Fibroblast of lung (primary cell): ENCODE measurements at regions not wholly inside any gene's neighbourhood (a gene's known extent, or its start where the extent isn't known, plus 50 kb on each side); places are given as distances from the start of the nearest gene placed in this dataset.

Experiments
- EZH2 ChIP-seq: IDR thresholded peaks from 2 replicates; pipeline ENCODE4 v1.5.1; 2012; ENCODE audit warnings: low read length, control low read depth, mild to moderate bottlenecking; ENCODE audit errors: missing control alignments
- TF ChIP-seq, protein P1 (sequence below), 2 donors: IDR thresholded peaks in 1 of 2; conservative IDR thresholded peaks in 1 of 2; 1 replicate in 1 of 2; 2 replicates in 1 of 2; pipeline ENCODE4 v1.5.1; 2011 to 2012; ENCODE audit warnings: low read length in 2 of 2, control low read depth in 1 of 2, inconsistent platforms in 1 of 2, low read depth in 1 of 2, mild to moderate bottlenecking in 1 of 2

- TF ChIP-seq, protein P1, sequence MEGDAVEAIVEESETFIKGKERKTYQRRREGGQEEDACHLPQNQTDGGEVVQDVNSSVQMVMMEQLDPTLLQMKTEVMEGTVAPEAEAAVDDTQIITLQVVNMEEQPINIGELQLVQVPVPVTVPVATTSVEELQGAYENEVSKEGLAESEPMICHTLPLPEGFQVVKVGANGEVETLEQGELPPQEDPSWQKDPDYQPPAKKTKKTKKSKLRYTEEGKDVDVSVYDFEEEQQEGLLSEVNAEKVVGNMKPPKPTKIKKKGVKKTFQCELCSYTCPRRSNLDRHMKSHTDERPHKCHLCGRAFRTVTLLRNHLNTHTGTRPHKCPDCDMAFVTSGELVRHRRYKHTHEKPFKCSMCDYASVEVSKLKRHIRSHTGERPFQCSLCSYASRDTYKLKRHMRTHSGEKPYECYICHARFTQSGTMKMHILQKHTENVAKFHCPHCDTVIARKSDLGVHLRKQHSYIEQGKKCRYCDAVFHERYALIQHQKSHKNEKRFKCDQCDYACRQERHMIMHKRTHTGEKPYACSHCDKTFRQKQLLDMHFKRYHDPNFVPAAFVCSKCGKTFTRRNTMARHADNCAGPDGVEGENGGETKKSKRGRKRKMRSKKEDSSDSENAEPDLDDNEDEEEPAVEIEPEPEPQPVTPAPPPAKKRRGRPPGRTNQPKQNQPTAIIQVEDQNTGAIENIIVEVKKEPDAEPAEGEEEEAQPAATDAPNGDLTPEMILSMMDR (conservative IDR thresholded peaks at IDR 0.05 in 1 of 2, IDR thresholded peaks at IDR 0.05 in 1 of 2; ENCODE audit: low read depth in 1 of 2, low read length in 2 of 2): no peak
- no peak for TF ChIP-seq EZH2
Observed at GRCh38 chr20:60486937-60487336, 528.7 kb downstream of the CDH26 start.
